Right lobe of liver (tissue), 6 donors: ENCODE measurements at regions not wholly inside any gene's neighbourhood (a gene's known extent, or its start where the extent isn't known, plus 50 kb on each side); places are given as distances from the start of the nearest gene placed in this dataset.

Source experiments
- ATAC-seq, 4 donors: fragments of 200-7000 bp; cut with Tn5 transposase; one replicate each; pipeline ENCODE4 v1.9.1; 2020; ENCODE audit warnings: mild to moderate bottlenecking in 4 of 4, moderate library complexity in 4 of 4
- DNase-seq, 3 donors: peaks; one replicate each; pipeline ENCODE4 v3.0.0-alpha.2; 2020
- H3K27ac ChIP-seq, 3 donors: fragments of 200-600 bp; one replicate each; pipeline ENCODE4 v1.8.0; 2022
- H3K27me3 ChIP-seq, 2 donors: fragments of 200-600 bp; one replicate each; pipeline ENCODE4 v1.8.0; 2022
- H3K36me3 ChIP-seq, 4 donors: fragments of 200-600 bp; sonication (generic) in 1 of 4; one replicate each; pipeline versions ENCODE4 v1.5.1 to v1.8.0; 2017 to 2022; ENCODE audit warnings: control low read depth in 1 of 4
- H3K4me1 ChIP-seq, 4 donors: fragments of 200-600 bp; sonication (generic) in 1 of 4; one replicate each; pipeline versions ENCODE4 v1.5.1 to v1.8.0; 2017 to 2022; ENCODE audit warnings: control low read depth in 1 of 4
- H3K4me3 ChIP-seq, 3 donors: fragments of 200-600 bp; one replicate each; pipeline ENCODE4 v1.8.0; 2022
- H3K9me3 ChIP-seq, 4 donors: fragments of 200-600 bp; sonication (generic) in 1 of 4; one replicate each; pipeline versions ENCODE4 v1.5.1 to v1.8.0; 2017 to 2022; ENCODE audit warnings: control low read depth in 1 of 4
- CTCF ChIP-seq, 4 donors: fragments of 200-600 bp in 3 of 4; fragments of 450-650 bp in 1 of 4; IDR thresholded peaks; one replicate each; pipeline versions ENCODE4 v1.5.1 to v1.8.0; 2016 to 2022; ENCODE audit warnings: antibody characterized with exemption in 4 of 4, mild to moderate bottlenecking in 2 of 4
- POLR2A ChIP-seq: fragments of 450-650 bp; IDR thresholded peaks from one replicate; pipeline ENCODE4 v1.6.1; 2017; ENCODE audit warnings: antibody characterized with exemption, mild to moderate bottlenecking
- WGBS: methylation state at CpG from one replicate; pipeline ENCODE4 v1.1.6; 2018; ENCODE audit warnings: low coverage, low lambda C conversion rate; ENCODE audit not compliant: insufficient coverage; ENCODE audit errors: missing lambda C conversion rate; 5-methylcytosine and 5-hydroxymethylcytosine counted together
- intact Hi-C, 2 donors: fragments of 100-400 bp; cut with DNase I; formaldehyde crosslinking; loops; one replicate each; pipeline versions ENCODE4 v1.11.2 to v1.14.1; 2022
- donor health status: DM: no; HTN: yes; CAD: no.
- donor health status: DM: no; HTN: no; CAD: no.
- donor health status: DM: no; HTN: no; CAD: no.
- donor health status: DM: no; HTN: yes; CAD: no.
- donor health status: DM: no; HTN: yes; CAD: no.

GRCh38 chr9:109926421-109926869, 146.4 kb downstream of the PALM2AKAP2 start:
- Histone ChIP-seq H3K36me3 (no peaks in the 10 kb centered on the region), H3K9me3 (no peaks in the 10 kb centered on the region), H3K27me3 (no peaks in the 10 kb centered on the region), H3K4me1 (peaks cover 0 to 36% (median 12%) of the 10 kb centered on the region in 4 donors), H3K27ac (no peak overlapping the region), H3K4me3 (no peak overlapping the region)
- no peak for TF ChIP-seq POLR2A
- TF ChIP-seq CTCF (IDR thresholded peaks at IDR 0.05): no peak
- DNase-seq: no peak
- intact Hi-C loops: no loop called here
- WGBS: 56% methylated on average over 3 of the region's 3 CpGs
- ATAC-seq: peak in 2 of 4 donors; percentile 4 to 10

GRCh38 chr9:109931623-109932022, 151.6 kb downstream of the PALM2AKAP2 start:
- intact Hi-C loops: no loop called here
- WGBS: 97% methylated on average over 3 of the region's 7 CpGs

GRCh38 chr9:109934136-109934856, 154.3 kb downstream of the PALM2AKAP2 start:
- DNase-seq (no peak), ATAC-seq (no peak)
- Histone ChIP-seq H3K27me3 (no peaks in the 10 kb centered on the region), H3K27ac (no peak overlapping the region), H3K4me1 (peaks cover 0 to 7% (median 2%) of the 10 kb centered on the region in 4 donors), H3K4me3 (no peak overlapping the region), H3K36me3 (peaks cover 0 to 8% (median 0%) of the 10 kb centered on the region in 4 donors), H3K9me3 (no peaks in the 10 kb centered on the region)
- WGBS: 80% methylated on average over 5 of the region's 5 CpGs
- TF ChIP-seq POLR2A (no peak), CTCF (IDR thresholded peaks at IDR 0.05) (no peak)
- intact Hi-C loops: no loop called here

More at GRCh38 chr9:109931623-109932022, 151.6 kb downstream of the PALM2AKAP2 start:
- H3K4me3 ChIP-seq: no peak overlapping the region
- ATAC-seq (no peak), DNase-seq (no peak)
- no peaks in the 10 kb centered on the region for H3K27me3 ChIP-seq
- TF ChIP-seq POLR2A (no peak), CTCF (IDR thresholded peaks at IDR 0.05) (no peak)
- no peaks in the 10 kb centered on the region for H3K4me1 ChIP-seq
- H3K36me3 ChIP-seq: peaks cover 0 to 8% (median 0%) of the 10 kb centered on the region in 4 donors
- H3K9me3 ChIP-seq: no peaks in the 10 kb centered on the region
- H3K27ac ChIP-seq: no peak overlapping the region

GRCh38 chr9:109934857-109935215, 154.8 kb downstream of the PALM2AKAP2 start:
- no peak overlapping the region for H3K27ac ChIP-seq
- ATAC-seq (peak in 1 of 4 donors; percentile 23), DNase-seq (no peak)
- TF ChIP-seq CTCF (IDR thresholded peaks at IDR 0.05) (no peak), POLR2A (no peak)
- no peak overlapping the region for H3K4me3 ChIP-seq
- H3K9me3 ChIP-seq: no peaks in the 10 kb centered on the region
- peaks cover 0 to 12% (median 4%) of the 10 kb centered on the region in 4 donors for H3K4me1 ChIP-seq
- H3K36me3 ChIP-seq: peaks cover 0 to 8% (median 0%) of the 10 kb centered on the region in 4 donors
- WGBS: 68% methylated on average over 4 of the region's 4 CpGs
- no peaks in the 10 kb centered on the region for H3K27me3 ChIP-seq
- intact Hi-C loops: no loop called here
